ENCODE measurements at regions not wholly inside any gene's neighbourhood (a gene's known extent, or its start where the extent isn't known, plus 50 kb on each side); places are given as distances from the start of the nearest gene placed in this dataset.

GRCh38 chr2:595141-595815 is 81.9 kb downstream of the TMEM18 start:
- no peak overlapping the region for H3K4me3 ChIP-seq
- H3K4me1 ChIP-seq (replicated peaks in 1 of 2) = peaks cover 0 to 6% of the 10 kb centered on the region in 2 donors
- peak in 1 of 7 donors; percentile 57 for DNase-seq
- H3K36me3 ChIP-seq (replicated peaks in 1 of 2) = no peaks in the 10 kb centered on the region
- H3K9me3 ChIP-seq (replicated peaks in 1 of 3) = no peaks in the 10 kb centered on the region
- no peak overlapping the region for H3K27ac ChIP-seq
- intact Hi-C loops (cut with DNase I) = no loop called here
- H3K27me3 ChIP-seq = no peaks in the 10 kb centered on the region
- TF ChIP-seq CTCF (IDR thresholded peaks at IDR 0.05) (no peak), POLR2A (IDR thresholded peaks at IDR 0.05) (no peak)
- 86 to 88% (median 87%) methylated on average over 22 to 23 of the region's 23 CpGs for WGBS, 4 donors

GRCh38 chr2:594297-594949 is 82.8 kb downstream of the TMEM18 start:
- Histone ChIP-seq H3K36me3 (replicated peaks in 1 of 2) (no peaks in the 10 kb centered on the region), H3K27me3 (no peaks in the 10 kb centered on the region), H3K27ac (no peak overlapping the region), H3K4me3 (no peak overlapping the region), H3K9me3 (replicated peaks in 1 of 3) (no peaks in the 10 kb centered on the region), H3K4me1 (replicated peaks in 1 of 2) (peaks cover 0 to 9% of the 10 kb centered on the region in 2 donors)
- 95 to 96% (median 96%) methylated on average over 14 to 21 of the region's 21 CpGs for WGBS, 4 donors
- intact Hi-C loops (cut with DNase I) = no loop called here
- no peak for TF ChIP-seq POLR2A (IDR thresholded peaks at IDR 0.05)
- TF ChIP-seq CTCF (IDR thresholded peaks at IDR 0.05) = no peak
- DNase-seq = peak in 1 of 7 donors; percentile 43

GRCh38 chr2:593356-594026 is 83.7 kb downstream of the TMEM18 start:
- Histone ChIP-seq H3K4me1 (replicated peaks in 1 of 2) (peaks cover 0 to 13% of the 10 kb centered on the region in 2 donors), H3K27me3 (no peaks in the 10 kb centered on the region), H3K9me3 (replicated peaks in 1 of 3) (no peaks in the 10 kb centered on the region), H3K27ac (no peak overlapping the region), H3K4me3 (no peak overlapping the region), H3K36me3 (replicated peaks in 1 of 2) (no peaks in the 10 kb centered on the region)
- intact Hi-C loops (cut with DNase I) = no loop called here
- TF ChIP-seq POLR2A (IDR thresholded peaks at IDR 0.05) (no peak), CTCF (IDR thresholded peaks at IDR 0.05) (no peak)
- DNase-seq = peak in 1 of 7 donors; percentile 47
- WGBS, 4 donors = 83 to 89% (median 87%) methylated on average over 15 to 17 of the region's 17 CpGs

GRCh38 chr2:592737-593136 is 84.5 kb downstream of the TMEM18 start:
- peaks cover 0 to 8% of the 10 kb centered on the region in 2 donors for H3K4me1 ChIP-seq (replicated peaks in 1 of 2)
- H3K4me3 ChIP-seq = no peak overlapping the region
- no peaks in the 10 kb centered on the region for H3K27me3 ChIP-seq
- 91 to 98% (median 95%) methylated on average over 6 to 8 of the region's 8 CpGs for WGBS, 4 donors
- H3K9me3 ChIP-seq (replicated peaks in 1 of 3) = no peaks in the 10 kb centered on the region
- no peak for DNase-seq
- no peaks in the 10 kb centered on the region for H3K36me3 ChIP-seq (replicated peaks in 1 of 2)
- no peak for TF ChIP-seq CTCF (IDR thresholded peaks at IDR 0.05)
- intact Hi-C loops (cut with DNase I) = no loop called here
- H3K27ac ChIP-seq = no peak overlapping the region
